SU-DHL-6 (cell line): ENCODE measurements at regions not wholly inside any gene's neighbourhood (a gene's known extent, or its start where the extent isn't known, plus 50 kb on each side); places are given as distances from the start of the nearest gene placed in this dataset.

Experiments
- EZH2phosphoT487 ChIP-seq: fragments of 200-600 bp; sonication (generic), shearing (Covaris generic); conservative IDR thresholded peaks from 2 replicates; pipeline ENCODE4 v1.6.1; 2018; ENCODE audit warnings: mild to moderate bottlenecking, antibody characterized with exemption, low read length, moderate library complexity, mixed read lengths
- TF ChIP-seq, protein P1 (sequence below): fragments of 200-600 bp; sonication (generic); IDR thresholded peaks from one replicate; pipeline ENCODE4 v1.5.1; 2017; ENCODE audit warnings: antibody characterized with exemption, mild to moderate bottlenecking, low read length, moderate library complexity; ENCODE audit not compliant: insufficient read depth, poor library complexity, severe bottlenecking

DNA sequence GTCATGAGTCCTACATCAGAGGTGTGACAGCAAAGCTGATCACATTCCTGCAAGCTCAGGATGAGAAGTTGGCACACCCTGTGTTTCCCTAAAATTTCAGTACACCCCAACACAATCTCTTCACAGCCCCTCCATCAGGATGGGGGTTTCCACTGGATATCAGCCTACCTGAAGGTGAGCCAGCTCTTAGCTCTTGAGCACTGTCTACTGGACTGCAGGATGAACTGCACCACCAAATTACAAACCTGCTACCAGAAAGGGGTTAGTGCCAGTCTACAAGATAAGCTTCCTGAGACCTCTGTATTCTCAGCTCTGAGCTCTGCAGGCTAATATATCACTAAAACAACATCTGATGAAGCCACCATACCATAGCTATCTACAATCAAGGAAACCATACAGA lies 1616.2 kb upstream of the SPRY2 start:
- TF ChIP-seq, protein P1, sequence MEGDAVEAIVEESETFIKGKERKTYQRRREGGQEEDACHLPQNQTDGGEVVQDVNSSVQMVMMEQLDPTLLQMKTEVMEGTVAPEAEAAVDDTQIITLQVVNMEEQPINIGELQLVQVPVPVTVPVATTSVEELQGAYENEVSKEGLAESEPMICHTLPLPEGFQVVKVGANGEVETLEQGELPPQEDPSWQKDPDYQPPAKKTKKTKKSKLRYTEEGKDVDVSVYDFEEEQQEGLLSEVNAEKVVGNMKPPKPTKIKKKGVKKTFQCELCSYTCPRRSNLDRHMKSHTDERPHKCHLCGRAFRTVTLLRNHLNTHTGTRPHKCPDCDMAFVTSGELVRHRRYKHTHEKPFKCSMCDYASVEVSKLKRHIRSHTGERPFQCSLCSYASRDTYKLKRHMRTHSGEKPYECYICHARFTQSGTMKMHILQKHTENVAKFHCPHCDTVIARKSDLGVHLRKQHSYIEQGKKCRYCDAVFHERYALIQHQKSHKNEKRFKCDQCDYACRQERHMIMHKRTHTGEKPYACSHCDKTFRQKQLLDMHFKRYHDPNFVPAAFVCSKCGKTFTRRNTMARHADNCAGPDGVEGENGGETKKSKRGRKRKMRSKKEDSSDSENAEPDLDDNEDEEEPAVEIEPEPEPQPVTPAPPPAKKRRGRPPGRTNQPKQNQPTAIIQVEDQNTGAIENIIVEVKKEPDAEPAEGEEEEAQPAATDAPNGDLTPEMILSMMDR = no peak
- no peak for TF ChIP-seq EZH2phosphoT487
